NCI-H748 treated with DMSO at 0.1 percent for 48 hours (cell line): ENCODE measurements at regions not wholly inside any gene's neighbourhood (a gene's known extent, or its start where the extent isn't known, plus 50 kb on each side); places are given as distances from the start of the nearest gene placed in this dataset.

ENCODE experiments used
- DNase-seq: peaks from one replicate; lab custom pipeline; 2025; lab: John Stamatoyannopoulos, UW

DNA sequence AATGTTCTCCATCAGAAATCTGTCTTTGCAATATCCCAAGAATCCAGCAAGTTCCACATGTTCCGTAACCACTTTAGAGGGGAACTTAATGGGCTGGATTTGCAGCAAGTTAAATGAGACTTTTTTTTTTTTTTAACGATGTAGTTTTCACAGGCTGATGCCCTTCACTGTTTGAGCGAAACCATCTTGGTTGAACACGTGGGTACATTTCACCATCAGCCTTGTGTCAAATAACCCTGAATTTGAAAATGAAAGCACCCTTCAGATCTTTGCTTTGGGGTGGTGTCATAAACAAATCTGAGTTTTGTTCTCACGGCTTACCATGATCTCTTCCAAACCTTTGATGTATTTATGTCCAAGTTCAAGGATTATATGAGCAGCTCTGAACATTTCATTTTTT, 73.7 kb upstream of the EXOC2 start:
- no peak for DNase-seq

DNA sequence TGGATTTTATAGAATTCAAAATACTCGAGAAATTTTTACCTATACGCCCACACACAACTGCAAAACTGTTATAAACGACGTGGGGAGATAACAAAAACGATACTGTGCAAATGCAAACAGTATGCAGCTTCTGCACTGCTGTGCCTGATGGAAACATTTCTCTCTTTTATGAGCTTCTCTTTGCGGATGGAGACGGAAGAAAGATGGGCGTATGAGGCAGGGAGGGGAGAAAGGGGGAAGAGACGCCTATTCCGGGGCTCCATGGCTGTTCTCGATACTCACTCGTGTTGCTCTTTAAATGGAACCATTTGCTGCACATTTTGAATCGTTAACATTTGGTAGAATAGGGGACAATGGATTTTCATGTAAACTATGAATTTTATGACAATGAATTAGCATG, 69.1 kb upstream of the EXOC2 start:
- DNase-seq, result no peak

DNA sequence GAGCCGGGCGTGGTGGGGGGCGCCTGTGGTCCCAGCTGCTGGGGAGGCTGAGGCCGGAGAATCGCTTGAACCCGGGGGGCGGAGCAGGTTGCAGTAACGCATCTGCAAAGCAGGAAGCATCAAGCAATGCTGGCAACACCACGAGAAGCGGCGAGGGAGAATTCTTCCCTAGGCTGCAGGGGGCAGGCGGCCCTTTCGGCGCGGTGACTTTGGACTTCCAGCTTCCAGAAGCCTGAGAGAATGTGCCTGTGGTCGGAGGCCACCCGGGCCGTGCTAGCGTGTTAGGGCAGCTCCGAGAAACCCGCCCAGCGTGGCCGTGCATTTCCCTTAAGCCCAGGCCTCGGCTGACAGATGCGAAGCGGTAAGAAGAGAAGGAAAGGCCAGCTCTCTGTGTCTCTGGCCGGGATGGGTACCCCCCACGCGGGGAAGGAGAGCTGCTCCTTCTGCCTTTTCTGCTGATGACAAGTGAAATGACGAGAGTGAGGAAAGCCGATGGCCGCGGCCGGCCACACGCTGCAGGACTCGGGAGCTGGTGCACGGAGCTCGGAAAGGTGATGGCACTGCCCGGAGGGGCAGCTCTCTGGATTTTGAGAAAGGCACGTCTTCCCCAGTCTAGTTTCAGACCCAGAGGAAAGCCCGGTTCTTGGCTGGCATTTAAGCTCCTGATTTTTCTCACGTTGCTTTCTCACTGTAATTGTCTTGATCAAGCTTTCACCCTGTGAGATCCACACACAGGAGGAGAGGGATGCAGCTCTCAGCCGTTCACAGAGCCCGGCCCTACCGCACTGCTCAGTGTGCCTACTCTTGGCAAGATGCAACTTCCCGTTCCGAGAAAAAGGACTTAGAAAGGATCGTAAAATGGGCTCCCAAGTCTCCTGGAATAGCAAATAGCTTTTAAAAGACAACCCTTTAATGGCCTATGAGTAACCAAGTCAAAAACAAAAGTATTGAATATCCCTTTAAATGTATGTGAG, 68.3 kb upstream of the EXOC2 start:
- DNase-seq, result no peak

DNA sequence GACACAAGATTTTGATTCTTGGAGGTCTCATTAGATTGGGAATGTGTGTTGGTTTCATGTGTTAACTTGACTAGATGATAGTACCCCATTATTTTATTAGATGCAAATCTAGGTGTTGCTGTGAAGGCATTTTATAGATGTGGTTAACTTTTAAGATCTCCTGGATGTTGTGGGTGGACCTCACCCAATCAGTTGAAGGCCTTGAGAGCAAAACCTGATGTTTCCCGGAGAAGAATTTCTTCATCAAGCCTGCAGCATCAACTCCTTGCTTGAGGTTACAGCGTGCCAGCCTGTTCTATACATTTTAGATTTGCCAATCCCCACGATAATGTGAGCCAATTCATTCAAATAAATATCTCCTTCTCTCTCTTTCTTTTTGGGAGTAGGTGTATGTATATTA, 66.8 kb upstream of the EXOC2 start:
- no peak for DNase-seq

DNA sequence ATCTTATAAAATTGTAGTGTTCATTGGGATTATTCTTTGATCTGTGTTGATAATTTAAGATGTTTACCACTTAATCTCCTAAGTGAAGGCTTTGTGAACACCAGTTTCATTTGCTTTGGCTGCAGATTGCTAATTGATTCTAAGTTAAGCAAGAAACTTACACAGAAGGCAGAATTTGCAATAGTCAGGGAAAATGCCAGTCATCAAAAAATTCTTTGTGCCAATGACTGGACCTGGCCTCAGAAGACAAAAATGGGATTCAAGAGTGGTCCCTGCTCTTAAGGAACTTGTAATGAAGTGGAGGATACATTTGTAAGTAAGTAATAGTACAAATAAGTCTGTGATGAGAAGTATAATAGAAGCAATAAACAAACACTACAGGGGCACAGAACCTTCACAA, 63.3 kb upstream of the EXOC2 start:
- no peak for DNase-seq

DNA sequence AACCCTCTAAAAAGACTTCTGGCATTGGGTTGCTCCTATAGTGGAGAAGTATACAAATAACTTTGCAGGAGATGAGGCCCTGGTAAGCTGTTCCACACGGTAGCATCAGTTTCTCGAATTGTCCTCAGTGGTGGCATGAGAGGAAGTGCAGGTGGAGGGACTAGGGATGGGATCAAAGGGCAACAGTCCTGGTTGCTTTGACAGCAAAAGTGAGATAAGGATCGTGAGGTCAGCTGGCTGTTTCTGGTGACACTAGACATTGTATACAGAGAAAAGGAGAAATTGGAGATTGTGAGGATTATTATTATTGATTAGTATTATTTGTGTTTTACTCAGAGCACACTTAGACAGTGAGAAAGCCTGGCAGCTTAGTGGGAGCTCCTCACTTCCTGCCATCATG, 61.3 kb upstream of the EXOC2 start:
- DNase-seq, result no peak

DNA sequence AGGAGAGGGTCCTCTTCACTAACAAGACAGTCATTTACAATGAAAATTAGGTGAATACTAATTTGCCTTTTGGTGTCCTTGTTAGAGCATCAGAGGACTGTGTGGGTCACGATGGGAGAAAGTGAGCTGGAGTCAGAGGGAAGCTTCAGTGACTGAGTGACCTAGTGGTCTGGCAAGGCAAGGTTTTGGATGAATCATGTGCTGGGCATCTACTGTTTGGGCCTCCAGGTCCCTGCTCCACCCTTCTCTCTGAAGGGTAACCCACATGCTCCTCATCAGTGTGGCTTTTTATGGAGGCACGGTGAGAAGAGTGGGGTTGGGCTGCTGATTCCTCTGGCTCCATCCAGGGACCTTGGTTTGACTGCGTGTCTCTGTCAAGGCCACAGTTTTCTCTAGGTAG, 60.5 kb upstream of the EXOC2 start:
- DNase-seq, result no peak

DNA sequence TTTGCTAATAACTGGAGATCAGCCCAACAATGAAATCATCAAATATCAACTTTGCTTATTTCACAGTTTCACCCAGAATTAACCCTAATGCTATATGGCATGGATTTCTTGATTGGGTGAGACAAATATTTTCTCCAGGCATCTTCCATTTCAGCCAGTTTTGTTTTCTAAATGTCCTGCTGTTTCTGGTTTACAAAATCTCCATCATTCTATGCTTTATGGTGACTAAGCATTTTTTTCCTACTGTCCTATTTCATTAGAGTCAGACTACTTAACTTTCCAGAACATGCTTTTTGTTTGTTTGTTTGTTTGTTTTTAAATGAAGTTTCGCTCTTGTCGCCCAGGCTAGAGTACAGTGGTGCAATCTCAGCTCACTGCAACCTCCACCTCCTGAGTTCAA, 59.5 kb upstream of the EXOC2 start:
- DNase-seq, result no peak

DNA sequence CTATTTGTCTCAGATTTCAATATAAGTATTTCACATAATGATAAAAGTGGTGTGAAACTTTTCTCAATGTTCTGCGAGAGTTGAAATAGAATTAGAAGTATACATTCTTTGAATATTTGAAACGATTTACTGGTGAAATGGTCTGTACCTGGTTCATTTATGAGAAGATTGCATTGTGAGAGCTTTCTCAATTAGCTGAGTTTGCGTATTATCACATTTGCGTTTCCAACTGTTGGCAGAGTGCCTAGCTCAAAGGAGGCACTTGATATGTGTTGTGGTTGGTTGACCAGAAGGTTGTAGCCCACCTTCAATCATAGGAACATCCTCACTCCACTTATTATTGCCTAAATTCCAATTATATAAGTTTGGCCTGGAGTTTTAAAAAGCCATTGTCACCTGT, 58.8 kb upstream of the EXOC2 start:
- DNase-seq, result no peak

DNA sequence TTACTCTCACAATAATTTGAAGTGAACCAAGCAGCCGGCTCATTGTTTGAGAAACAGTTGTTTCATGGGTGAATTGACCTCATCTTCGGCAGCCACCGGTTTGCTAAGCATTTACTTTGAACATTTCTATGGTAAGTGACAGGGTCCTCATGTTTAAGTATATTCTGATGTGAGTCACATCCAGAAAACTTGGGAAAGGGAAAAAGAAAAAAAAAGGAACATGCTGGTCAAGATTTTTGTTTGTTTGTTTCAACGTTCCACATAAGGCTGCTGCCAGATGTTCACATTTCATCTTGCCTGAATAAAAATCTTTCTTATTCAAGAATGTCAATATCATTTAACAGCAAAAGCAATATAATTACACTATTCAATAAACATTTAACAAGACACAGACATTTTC, 55.0 kb upstream of the EXOC2 start:
- DNase-seq, result no peak

DNA sequence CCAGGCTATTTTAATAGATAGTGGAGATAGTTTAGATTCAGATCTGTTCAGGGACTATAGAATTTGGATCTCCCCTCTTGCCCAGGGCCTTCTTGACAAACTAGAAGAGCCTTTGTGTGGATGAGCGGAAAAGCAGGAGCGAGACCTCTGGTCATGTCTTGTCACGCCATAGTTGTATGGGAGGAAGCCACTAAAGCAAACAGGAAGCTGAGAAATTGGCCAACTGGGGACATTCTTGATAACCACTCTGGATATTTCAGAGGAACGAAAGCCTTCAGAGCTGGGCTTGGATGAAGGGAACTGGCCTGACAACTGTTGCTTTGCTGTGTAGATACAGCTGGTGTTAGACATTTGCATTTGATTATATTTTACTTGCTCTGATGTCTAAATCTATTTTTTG, 54.1 kb upstream of the EXOC2 start:
- no peak for DNase-seq

DNA sequence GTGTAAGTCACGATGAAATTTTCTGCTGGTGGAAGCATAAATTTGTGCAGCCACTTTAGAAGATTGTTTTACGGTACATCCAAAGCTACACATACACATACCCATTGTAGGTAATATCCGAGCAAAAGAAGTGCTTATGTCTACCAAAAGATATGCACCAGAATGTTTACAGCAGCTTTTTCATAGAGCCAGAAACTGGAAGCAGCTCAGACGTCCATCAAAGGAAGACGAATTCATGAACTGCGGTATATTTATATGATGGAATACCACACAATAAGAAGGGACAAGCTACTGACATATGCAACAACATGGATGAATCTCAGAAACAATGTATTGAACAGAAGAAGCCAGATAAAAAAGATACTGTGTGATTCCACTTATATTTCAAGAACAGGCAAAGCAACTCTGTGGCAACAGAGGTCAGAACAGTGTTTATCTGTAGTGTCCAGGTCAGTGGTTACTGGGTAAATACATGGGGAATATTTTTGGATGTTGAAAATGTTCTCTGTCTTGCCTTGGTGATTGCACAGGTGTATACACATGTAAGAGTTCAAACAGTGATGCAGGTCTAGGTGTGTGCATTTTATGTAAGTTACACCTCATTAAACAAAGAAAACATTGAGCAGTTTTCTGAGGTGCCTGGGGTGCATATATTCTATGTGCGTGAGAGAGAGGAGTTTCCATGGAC, 51.9 kb upstream of the EXOC2 start:
- no peak for DNase-seq

DNA sequence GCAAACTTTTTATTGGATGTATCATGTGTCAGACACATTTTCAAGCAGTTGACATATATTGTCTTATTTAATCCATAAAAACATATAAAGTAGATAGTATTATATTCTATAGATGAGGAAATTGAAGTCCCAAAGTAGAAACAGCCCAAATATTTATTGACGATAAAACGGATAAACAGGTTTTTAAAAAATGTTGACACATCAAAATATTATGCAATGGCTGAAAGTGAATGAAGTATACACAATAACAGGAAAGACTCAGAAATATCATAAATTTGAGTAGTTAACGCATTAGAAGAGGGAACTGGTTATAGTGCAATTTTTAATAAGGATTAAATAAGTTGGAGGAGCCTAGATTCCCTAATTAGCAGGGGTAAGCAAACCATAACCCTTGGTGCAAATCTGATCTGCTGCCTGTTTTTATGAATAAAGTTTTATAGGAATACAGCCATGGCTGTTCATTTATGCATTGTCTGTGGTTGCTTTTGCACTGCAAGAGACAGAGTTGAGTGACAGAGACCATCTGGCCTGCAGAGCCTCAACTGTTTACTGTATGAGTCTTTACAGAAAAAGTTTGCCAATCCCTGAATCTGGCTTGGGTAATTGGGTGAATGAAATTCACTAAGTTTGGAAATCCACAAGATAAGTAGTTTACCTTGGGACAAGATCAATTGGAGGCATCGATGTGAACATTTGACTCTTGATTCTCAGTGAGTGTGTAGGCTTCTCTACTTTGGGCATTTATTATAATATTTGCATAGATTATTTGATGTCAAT, 50.6 kb upstream of the EXOC2 start:
- no peak for DNase-seq
